Astrocyte (in vitro differentiated cells and primary cell): ENCODE measurements at regions not wholly inside any gene's neighbourhood (a gene's known extent, or its start where the extent isn't known, plus 50 kb on each side); places are given as distances from the start of the nearest gene placed in this dataset.

Experiments
- DNase-seq: peaks from one replicate; pipeline ENCODE4 v3.0.0-alpha.2; 2010; ENCODE audit warnings: low read depth
- FAIRE-seq: peaks from 2 replicates; lab custom pipeline; 2011; peaks lifted over from hg19 to GRCh38; lab: Jason Lieb, UNC
- H2AFZ ChIP-seq: 2 replicates; pipeline ENCODE4 v1.6.0; 2012; ENCODE audit warnings: low read depth, low read length, inconsistent platforms
- H3K27ac ChIP-seq: 2 replicates; pipeline ENCODE4 v1.5.1; 2011; ENCODE audit warnings: low read depth, low read length, inconsistent platforms
- H3K27me3 ChIP-seq: 2 replicates; pipeline ENCODE4 v1.6.0; 2011; ENCODE audit warnings: low read length, inconsistent platforms; ENCODE audit not compliant: insufficient read depth
- H3K36me3 ChIP-seq: 2 replicates; pipeline ENCODE4 v1.5.1; 2011; ENCODE audit warnings: low read length, inconsistent platforms; ENCODE audit not compliant: insufficient read depth
- H3K4me1 ChIP-seq: 2 replicates; pipeline ENCODE4 v1.5.1; 2011; ENCODE audit warnings: low read length, inconsistent platforms; ENCODE audit not compliant: insufficient read depth
- H3K4me2 ChIP-seq: 2 replicates; pipeline ENCODE4 v1.6.0; 2012; ENCODE audit warnings: low read length, inconsistent platforms
- H3K4me3 ChIP-seq: 2 replicates; pipeline ENCODE4 v1.5.1; 2011; ENCODE audit warnings: low read depth, mild to moderate bottlenecking, low read length, inconsistent platforms; ENCODE audit not compliant: insufficient read depth
- H3K79me2 ChIP-seq: 2 replicates; pipeline ENCODE4 v1.6.0; 2012; ENCODE audit warnings: mild to moderate bottlenecking, low read length, inconsistent platforms; ENCODE audit not compliant: insufficient read depth
- H3K9ac ChIP-seq: 2 replicates; pipeline ENCODE4 v1.6.0; 2012; ENCODE audit warnings: mild to moderate bottlenecking, low read length, inconsistent platforms
- H3K9me3 ChIP-seq: 2 replicates; pipeline ENCODE4 v1.5.1; 2012; ENCODE audit warnings: low read depth, mild to moderate bottlenecking, low read length, inconsistent platforms; ENCODE audit not compliant: insufficient read depth
- H4K20me1 ChIP-seq: 2 replicates; pipeline ENCODE4 v1.6.0; 2012; ENCODE audit warnings: low read length, inconsistent platforms; ENCODE audit not compliant: insufficient read depth
- H3K27ac Mint-ChIP-seq: one replicate; pipeline ENCODE4 v1.8.0; 2021; ENCODE audit warnings: mild to moderate bottlenecking, mixed read lengths; ENCODE audit not compliant: unreplicated experiment
- H3K27me3 Mint-ChIP-seq: one replicate; pipeline ENCODE4 v1.8.0; 2021; ENCODE audit warnings: low read depth, mixed read lengths; ENCODE audit not compliant: unreplicated experiment
- H3K36me3 Mint-ChIP-seq: one replicate; pipeline ENCODE4 v1.8.0; 2021; ENCODE audit warnings: low read depth, mixed read lengths; ENCODE audit not compliant: unreplicated experiment
- H3K4me1 Mint-ChIP-seq: one replicate; pipeline ENCODE4 v1.8.0; 2021; ENCODE audit warnings: low read depth, mixed read lengths; ENCODE audit not compliant: unreplicated experiment
- H3K4me3 Mint-ChIP-seq: one replicate; pipeline ENCODE4 v1.8.0; 2021; ENCODE audit warnings: mild to moderate bottlenecking, moderate library complexity, mixed read lengths; ENCODE audit not compliant: unreplicated experiment
- H3K9me3 Mint-ChIP-seq: one replicate; pipeline ENCODE4 v1.8.0; 2021; ENCODE audit warnings: mild to moderate bottlenecking, mixed read lengths; ENCODE audit not compliant: unreplicated experiment
- CTCF ChIP-seq: IDR thresholded peaks from 2 replicates; pipeline ENCODE4 v1.5.1; 2011; ENCODE audit warnings: low read depth, mild to moderate bottlenecking, inconsistent platforms, low read length, moderate library complexity; ENCODE audit not compliant: insufficient read depth
- EZH2 ChIP-seq: IDR thresholded peaks from 2 replicates; pipeline ENCODE4 v1.6.1; 2012; ENCODE audit warnings: mild to moderate bottlenecking, low read length, inconsistent platforms; ENCODE audit not compliant: insufficient read depth

- H2AFZ ChIP-seq: no peak overlapping the region
- H3K9me3 ChIP-seq: no peaks in the 10 kb centered on the region
- H3K27me3 ChIP-seq: no peaks in the 10 kb centered on the region
- DNase-seq: no peak
- Mint-ChIP-seq H3K27ac (no peak overlapping the region), H3K9me3 (peaks cover 4% of the 10 kb centered on the region), H3K4me1 (no peaks in the 10 kb centered on the region), H3K4me3 (no peak overlapping the region), H3K27me3 (peaks cover 3% of the 10 kb centered on the region), H3K36me3 (peaks cover 2% of the 10 kb centered on the region)
- TF ChIP-seq CTCF: no peak
- TF ChIP-seq EZH2: no peak
- H3K4me1 ChIP-seq: no peaks in the 10 kb centered on the region
- H3K9ac ChIP-seq: no peak overlapping the region
- no peaks in the 10 kb centered on the region for H3K36me3 ChIP-seq
- H3K4me3 ChIP-seq: no peak overlapping the region
- no peaks in the 10 kb centered on the region for H4K20me1 ChIP-seq
- no peak overlapping the region for H3K4me2 ChIP-seq
- H3K27ac ChIP-seq: no peak overlapping the region
- no peak for FAIRE-seq
- no peaks in the 10 kb centered on the region for H3K79me2 ChIP-seq
Observed at GRCh38 chr7:41065663-41066062, 637.2 kb downstream of the INHBA start.

GRCh38 chr7:41063116-41063515, 639.8 kb downstream of the INHBA start:
- Mint-ChIP-seq H3K36me3 (peaks cover 2% of the 10 kb centered on the region), H3K4me3 (no peak overlapping the region), H3K27me3 (peaks cover 3% of the 10 kb centered on the region), H3K27ac (no peak overlapping the region), H3K9me3 (peaks cover 6% of the 10 kb centered on the region), H3K4me1 (no peaks in the 10 kb centered on the region)
- Histone ChIP-seq H3K4me2 (no peak overlapping the region), H3K36me3 (no peaks in the 10 kb centered on the region), H3K27me3 (no peaks in the 10 kb centered on the region), H4K20me1 (no peaks in the 10 kb centered on the region), H3K79me2 (no peaks in the 10 kb centered on the region), H2AFZ (no peak overlapping the region), H3K9me3 (no peaks in the 10 kb centered on the region), H3K4me1 (no peaks in the 10 kb centered on the region), H3K27ac (no peak overlapping the region), H3K4me3 (no peak overlapping the region), H3K9ac (no peak overlapping the region)
- TF ChIP-seq EZH2 (no peak), CTCF (no peak)
- FAIRE-seq (no peak), DNase-seq (no peak)

- H4K20me1 ChIP-seq: no peaks in the 10 kb centered on the region
- no peak for FAIRE-seq
Observed at GRCh38 chr7:41060796-41061195, 642.1 kb downstream of the INHBA start.

More at GRCh38 chr7:41060796-41061195, 642.1 kb downstream of the INHBA start:
- DNase-seq: no peak
- no peak overlapping the region for H3K4me2 ChIP-seq
- H3K4me3 ChIP-seq: no peak overlapping the region
- no peak overlapping the region for H2AFZ ChIP-seq
- no peak overlapping the region for H3K27ac Mint-ChIP-seq
- no peak overlapping the region for H3K9ac ChIP-seq
- no peak overlapping the region for H3K27ac ChIP-seq
- no peaks in the 10 kb centered on the region for H3K4me1 Mint-ChIP-seq
- no peaks in the 10 kb centered on the region for H3K4me1 ChIP-seq
- peaks cover 19% of the 10 kb centered on the region for H3K9me3 Mint-ChIP-seq
- no peaks in the 10 kb centered on the region for H3K79me2 ChIP-seq
- no peak overlapping the region for H3K4me3 Mint-ChIP-seq
- peaks cover 3% of the 10 kb centered on the region for H3K27me3 Mint-ChIP-seq
- TF ChIP-seq CTCF (no peak), EZH2 (no peak)
- H3K9me3 ChIP-seq: no peaks in the 10 kb centered on the region
- H3K36me3 ChIP-seq: no peaks in the 10 kb centered on the region
- no peaks in the 10 kb centered on the region for H3K27me3 ChIP-seq
- H3K36me3 Mint-ChIP-seq: peaks cover 2% of the 10 kb centered on the region
